Suppressor macrophage treated with lipopolysaccharide for 4 hours (primary cell): ENCODE measurements at regions not wholly inside any gene's neighbourhood (a gene's known extent, or its start where the extent isn't known, plus 50 kb on each side); places are given as distances from the start of the nearest gene placed in this dataset.
"Not testable (repeated sequence)": the region's sequence is repeated elsewhere in the genome, so short reads cannot be mapped to it uniquely, and the experiment has no call there.

Experiments used
- DNase-seq: peaks from one replicate; pipeline ENCODE4 v3.0.0-alpha.2; 2020

- no peak for DNase-seq
Observed at GRCh38 chr18:54662986-54663385, 71.9 kb downstream of the DYNAP start.

GRCh38 chr18:54669701-54670100 is 78.7 kb downstream of the DYNAP start:
- DNase-seq: not testable (repeated sequence)

GRCh38 chr18:54671291-54671881 is 80.3 kb downstream of the DYNAP start:
- DNase-seq: peak; percentile 56

- DNase-seq: no peak
Observed at GRCh38 chr18:54672109-54672508, 81.1 kb downstream of the DYNAP start.

- no peak for DNase-seq
Observed at GRCh38 chr18:54672846-54673475, 81.9 kb downstream of the DYNAP start.

GRCh38 chr18:54673936-54674335 is 82.9 kb downstream of the DYNAP start:
- DNase-seq: no peak

- DNase-seq: no peak
Observed at GRCh38 chr18:54675076-54675475, 84.0 kb downstream of the DYNAP start.

GRCh38 chr18:54679318-54680149 is 88.5 kb downstream of the DYNAP start:
- peak; percentile 41 for DNase-seq

GRCh38 chr18:54684784-54685183 is 93.7 kb downstream of the DYNAP start:
- no peak for DNase-seq

GRCh38 chr18:54689319-54689718 is 98.3 kb downstream of the DYNAP start:
- no peak for DNase-seq

GRCh38 chr18:54690198-54690597 is 99.2 kb downstream of the DYNAP start:
- no peak for DNase-seq

GRCh38 chr18:54692463-54692862 is 101.4 kb downstream of the DYNAP start:
- no peak for DNase-seq

- no peak for DNase-seq
Observed at GRCh38 chr18:54696616-54697293, 105.7 kb downstream of the DYNAP start.

- DNase-seq: no peak
Observed at GRCh38 chr18:54700580-54700979, 109.5 kb downstream of the DYNAP start.

- no peak for DNase-seq
Observed at GRCh38 chr18:54702686-54703085, 111.6 kb downstream of the DYNAP start.

- DNase-seq: no peak
Observed at GRCh38 chr18:54710074-54710899, 118.0 kb upstream of the RAB27B start.

- DNase-seq: no peak
Observed at GRCh38 chr18:54710900-54711281, 117.4 kb upstream of the RAB27B start.

GRCh38 chr18:54712306-54712705 is 116.0 kb upstream of the RAB27B start:
- no peak for DNase-seq

GRCh38 chr18:54712758-54713157 is 115.5 kb upstream of the RAB27B start:
- DNase-seq: no peak

GRCh38 chr18:54713386-54713785 is 114.9 kb upstream of the RAB27B start:
- no peak for DNase-seq

GRCh38 chr18:54714851-54715250 is 113.4 kb upstream of the RAB27B start:
- DNase-seq: no peak

- no peak for DNase-seq
Observed at GRCh38 chr18:54716586-54716985, 111.7 kb upstream of the RAB27B start.
